HL-60 (cell line): ENCODE measurements at regions not wholly inside any gene's neighbourhood (a gene's known extent, or its start where the extent isn't known, plus 50 kb on each side); places are given as distances from the start of the nearest gene placed in this dataset.

ENCODE experiments used
- GABPA ChIP-seq: IDR thresholded peaks from 2 replicates; pipeline ENCODE4 v1.6.1; 2012; ENCODE audit warnings: low read depth
- TF ChIP-seq, protein P1 (sequence below): IDR thresholded peaks from one replicate; pipeline ENCODE4 v1.5.1; 2011; ENCODE audit warnings: low read length, control low read depth, inconsistent platforms; ENCODE audit not compliant: insufficient read depth
- TF ChIP-seq, protein P2 (sequence below): IDR thresholded peaks from 2 replicates; pipeline ENCODE4 v1.6.1; 2012; ENCODE audit warnings: low read depth; ENCODE audit not compliant: insufficient replicate concordance

DNA sequence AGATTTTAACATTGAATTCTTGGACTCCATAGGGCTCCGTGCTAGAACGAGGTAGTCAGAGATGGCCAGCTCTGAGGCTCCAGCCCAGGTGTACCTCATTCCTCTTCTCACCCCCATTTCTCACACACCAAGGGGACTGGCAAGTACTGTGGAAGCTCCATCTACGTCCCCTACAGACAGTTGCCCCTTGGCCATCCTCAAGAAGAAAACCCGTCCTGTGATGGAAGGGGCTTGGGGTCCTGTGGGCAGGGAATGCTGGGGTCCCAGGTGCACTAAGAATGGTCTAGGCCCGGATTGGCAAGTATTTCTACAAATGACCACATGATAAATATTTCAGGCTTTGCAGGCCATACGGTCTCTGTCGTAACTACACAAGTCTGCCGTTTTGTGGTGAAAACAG is 110.3 kb downstream of the PDCL3 start:
- TF ChIP-seq, protein P1, sequence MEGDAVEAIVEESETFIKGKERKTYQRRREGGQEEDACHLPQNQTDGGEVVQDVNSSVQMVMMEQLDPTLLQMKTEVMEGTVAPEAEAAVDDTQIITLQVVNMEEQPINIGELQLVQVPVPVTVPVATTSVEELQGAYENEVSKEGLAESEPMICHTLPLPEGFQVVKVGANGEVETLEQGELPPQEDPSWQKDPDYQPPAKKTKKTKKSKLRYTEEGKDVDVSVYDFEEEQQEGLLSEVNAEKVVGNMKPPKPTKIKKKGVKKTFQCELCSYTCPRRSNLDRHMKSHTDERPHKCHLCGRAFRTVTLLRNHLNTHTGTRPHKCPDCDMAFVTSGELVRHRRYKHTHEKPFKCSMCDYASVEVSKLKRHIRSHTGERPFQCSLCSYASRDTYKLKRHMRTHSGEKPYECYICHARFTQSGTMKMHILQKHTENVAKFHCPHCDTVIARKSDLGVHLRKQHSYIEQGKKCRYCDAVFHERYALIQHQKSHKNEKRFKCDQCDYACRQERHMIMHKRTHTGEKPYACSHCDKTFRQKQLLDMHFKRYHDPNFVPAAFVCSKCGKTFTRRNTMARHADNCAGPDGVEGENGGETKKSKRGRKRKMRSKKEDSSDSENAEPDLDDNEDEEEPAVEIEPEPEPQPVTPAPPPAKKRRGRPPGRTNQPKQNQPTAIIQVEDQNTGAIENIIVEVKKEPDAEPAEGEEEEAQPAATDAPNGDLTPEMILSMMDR, result no peak
- TF ChIP-seq, protein P2, sequence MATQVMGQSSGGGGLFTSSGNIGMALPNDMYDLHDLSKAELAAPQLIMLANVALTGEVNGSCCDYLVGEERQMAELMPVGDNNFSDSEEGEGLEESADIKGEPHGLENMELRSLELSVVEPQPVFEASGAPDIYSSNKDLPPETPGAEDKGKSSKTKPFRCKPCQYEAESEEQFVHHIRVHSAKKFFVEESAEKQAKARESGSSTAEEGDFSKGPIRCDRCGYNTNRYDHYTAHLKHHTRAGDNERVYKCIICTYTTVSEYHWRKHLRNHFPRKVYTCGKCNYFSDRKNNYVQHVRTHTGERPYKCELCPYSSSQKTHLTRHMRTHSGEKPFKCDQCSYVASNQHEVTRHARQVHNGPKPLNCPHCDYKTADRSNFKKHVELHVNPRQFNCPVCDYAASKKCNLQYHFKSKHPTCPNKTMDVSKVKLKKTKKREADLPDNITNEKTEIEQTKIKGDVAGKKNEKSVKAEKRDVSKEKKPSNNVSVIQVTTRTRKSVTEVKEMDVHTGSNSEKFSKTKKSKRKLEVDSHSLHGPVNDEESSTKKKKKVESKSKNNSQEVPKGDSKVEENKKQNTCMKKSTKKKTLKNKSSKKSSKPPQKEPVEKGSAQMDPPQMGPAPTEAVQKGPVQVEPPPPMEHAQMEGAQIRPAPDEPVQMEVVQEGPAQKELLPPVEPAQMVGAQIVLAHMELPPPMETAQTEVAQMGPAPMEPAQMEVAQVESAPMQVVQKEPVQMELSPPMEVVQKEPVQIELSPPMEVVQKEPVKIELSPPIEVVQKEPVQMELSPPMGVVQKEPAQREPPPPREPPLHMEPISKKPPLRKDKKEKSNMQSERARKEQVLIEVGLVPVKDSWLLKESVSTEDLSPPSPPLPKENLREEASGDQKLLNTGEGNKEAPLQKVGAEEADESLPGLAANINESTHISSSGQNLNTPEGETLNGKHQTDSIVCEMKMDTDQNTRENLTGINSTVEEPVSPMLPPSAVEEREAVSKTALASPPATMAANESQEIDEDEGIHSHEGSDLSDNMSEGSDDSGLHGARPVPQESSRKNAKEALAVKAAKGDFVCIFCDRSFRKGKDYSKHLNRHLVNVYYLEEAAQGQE, result no peak
- no peak for TF ChIP-seq GABPA
